GM12864 (cell line): ENCODE measurements at regions not wholly inside any gene's neighbourhood (a gene's known extent, or its start where the extent isn't known, plus 50 kb on each side); places are given as distances from the start of the nearest gene placed in this dataset.

Experiments
- DNase-seq: peaks from one replicate; pipeline ENCODE4 v3.0.0-alpha.2; 2011; ENCODE audit warnings: low read depth
- H3K4me3 ChIP-seq: 2 replicates; pipeline ENCODE4 v1.5.1; 2011; ENCODE audit warnings: mild to moderate bottlenecking, low read depth, low read length, control low read depth
- TF ChIP-seq, protein P1 (sequence below): IDR thresholded peaks from 2 replicates; pipeline ENCODE4 v1.5.1; 2011; ENCODE audit warnings: low read depth, mild to moderate bottlenecking, moderate library complexity, low read length, control low read depth, inconsistent platforms; ENCODE audit errors: missing control alignments

DNA sequence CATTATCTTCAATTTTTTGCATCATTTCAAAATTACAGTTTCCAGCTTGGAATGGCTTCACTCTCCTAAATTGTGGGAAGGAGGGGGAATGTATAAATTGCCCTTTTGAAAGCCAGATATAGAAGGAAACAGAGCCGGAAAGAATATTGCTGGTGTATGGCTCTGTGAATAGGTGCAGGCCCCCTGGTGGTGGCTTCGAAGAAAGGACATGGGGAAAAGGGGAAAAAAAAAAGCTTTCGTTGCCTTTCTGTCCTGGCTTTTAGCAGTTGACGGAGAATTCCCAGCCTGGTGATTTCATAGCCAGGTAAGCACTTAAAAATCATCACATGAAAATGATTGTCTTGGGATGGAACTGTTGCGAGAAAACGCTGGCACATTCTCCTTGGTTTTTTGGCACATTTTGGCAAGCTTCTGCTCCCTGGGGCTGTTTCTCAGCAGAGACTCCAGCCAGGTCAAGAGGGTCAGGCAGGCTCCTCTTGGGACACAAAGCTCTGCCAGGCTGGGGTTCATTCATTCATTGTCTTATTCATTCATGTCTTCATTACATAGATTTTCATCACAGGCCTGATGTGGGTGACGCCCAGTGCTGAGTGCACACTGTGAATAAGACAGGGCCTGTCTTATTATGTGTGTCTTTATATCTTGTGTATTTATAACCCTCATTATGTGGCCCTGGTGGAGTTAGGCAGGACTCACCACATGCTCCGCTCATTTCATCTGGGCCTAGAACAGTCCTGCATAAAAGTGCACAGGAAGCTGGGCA, 300.0 kb upstream of the TPM1 start:
- no peak overlapping the region for H3K4me3 ChIP-seq
- TF ChIP-seq, protein P1, sequence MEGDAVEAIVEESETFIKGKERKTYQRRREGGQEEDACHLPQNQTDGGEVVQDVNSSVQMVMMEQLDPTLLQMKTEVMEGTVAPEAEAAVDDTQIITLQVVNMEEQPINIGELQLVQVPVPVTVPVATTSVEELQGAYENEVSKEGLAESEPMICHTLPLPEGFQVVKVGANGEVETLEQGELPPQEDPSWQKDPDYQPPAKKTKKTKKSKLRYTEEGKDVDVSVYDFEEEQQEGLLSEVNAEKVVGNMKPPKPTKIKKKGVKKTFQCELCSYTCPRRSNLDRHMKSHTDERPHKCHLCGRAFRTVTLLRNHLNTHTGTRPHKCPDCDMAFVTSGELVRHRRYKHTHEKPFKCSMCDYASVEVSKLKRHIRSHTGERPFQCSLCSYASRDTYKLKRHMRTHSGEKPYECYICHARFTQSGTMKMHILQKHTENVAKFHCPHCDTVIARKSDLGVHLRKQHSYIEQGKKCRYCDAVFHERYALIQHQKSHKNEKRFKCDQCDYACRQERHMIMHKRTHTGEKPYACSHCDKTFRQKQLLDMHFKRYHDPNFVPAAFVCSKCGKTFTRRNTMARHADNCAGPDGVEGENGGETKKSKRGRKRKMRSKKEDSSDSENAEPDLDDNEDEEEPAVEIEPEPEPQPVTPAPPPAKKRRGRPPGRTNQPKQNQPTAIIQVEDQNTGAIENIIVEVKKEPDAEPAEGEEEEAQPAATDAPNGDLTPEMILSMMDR, result peak; percentile 86
- DNase-seq, result peak; percentile 8

DNA sequence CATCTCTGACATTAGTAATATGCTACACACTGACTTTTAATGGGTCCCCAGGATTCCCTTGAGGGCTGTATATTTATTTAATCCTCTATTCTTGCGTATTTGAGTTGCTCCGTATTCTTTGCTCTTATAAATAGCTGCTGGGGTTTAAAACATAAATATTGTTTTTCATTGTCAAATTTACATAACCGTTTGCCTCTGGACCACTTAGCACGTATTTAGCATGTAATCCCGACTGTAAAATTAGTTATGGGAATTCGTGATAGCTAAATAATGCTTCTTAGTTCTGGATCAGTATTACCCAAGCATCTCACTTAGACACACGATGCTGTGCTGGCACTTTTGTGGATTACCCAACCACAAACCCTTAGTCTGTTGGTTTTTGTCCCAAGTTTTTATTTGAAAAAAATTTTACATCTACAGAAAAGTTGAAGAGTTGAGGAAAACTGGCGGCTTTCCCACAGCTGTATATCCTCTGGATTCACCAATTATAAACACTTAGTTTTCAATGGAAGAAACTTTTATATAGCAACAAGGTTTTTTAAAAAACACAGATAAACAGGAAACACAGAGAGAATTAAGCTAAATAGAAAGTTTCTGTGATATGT, 296.8 kb upstream of the TPM1 start:
- TF ChIP-seq, protein P1, result no peak
- H3K4me3 ChIP-seq, result no peak overlapping the region
- DNase-seq, result no peak

DNA sequence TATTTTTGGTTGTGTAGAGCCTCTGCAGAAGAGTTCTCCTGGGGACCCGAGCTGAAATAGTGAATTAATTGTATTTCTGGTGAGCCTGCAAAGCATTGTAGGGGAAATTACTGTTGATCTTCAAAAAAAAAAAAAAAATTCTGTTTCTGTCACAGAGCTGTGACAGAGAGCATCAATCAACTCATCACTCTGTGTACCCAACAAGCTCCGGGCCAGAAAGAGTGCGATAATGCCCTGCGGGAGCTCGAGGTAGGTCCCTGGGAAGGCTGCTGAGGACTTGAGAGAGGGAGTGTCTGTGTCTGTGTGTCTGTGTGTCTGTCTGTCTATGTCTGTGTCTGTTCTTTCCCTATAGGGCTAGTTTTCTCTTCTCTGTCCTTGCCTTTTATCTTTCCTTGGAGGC, 294.4 kb upstream of the TPM1 start:
- TF ChIP-seq, protein P1, result no peak
- no peak for DNase-seq

DNA sequence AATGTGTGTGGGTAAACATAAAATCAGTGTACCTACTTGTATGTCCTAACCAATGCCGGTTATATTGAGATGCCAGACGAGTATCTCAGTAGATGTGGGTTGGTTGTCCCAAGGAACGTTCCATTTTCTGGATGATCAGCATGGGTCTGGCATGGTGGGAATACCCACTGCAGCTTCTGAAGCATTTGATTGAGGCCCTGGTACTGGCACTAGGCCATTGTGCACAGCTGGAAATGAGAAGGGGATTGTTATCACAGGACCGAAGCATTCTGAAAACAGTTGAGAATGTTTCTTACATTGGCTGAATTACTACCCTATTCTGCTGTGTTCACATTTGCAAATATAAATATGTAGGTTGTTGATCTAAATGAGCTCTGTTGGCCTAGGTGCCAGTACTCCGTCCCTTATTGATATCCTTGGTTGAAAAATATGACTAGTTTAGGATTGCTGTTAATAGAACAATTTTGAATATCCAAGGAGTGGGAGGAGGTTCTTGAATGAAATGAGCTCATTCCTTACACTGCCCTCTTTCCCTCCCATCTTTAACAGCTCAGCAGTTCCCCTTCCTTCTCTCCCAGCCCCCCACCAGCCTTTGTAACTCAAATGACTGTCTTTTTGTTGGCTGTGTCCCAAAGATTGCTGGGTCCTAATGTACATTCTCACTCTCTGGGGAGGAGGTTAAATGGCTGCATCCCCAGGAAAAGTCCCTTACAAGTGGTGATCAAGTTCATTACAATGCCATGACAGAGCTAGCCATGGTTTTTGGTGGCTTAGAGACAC, 293.3 kb upstream of the TPM1 start:
- no peak overlapping the region for H3K4me3 ChIP-seq
- DNase-seq, result no peak
- TF ChIP-seq, protein P1, result no peak

More for the DNA sequence above, 294.4 kb upstream of the TPM1 start:
- no peak overlapping the region for H3K4me3 ChIP-seq

DNA sequence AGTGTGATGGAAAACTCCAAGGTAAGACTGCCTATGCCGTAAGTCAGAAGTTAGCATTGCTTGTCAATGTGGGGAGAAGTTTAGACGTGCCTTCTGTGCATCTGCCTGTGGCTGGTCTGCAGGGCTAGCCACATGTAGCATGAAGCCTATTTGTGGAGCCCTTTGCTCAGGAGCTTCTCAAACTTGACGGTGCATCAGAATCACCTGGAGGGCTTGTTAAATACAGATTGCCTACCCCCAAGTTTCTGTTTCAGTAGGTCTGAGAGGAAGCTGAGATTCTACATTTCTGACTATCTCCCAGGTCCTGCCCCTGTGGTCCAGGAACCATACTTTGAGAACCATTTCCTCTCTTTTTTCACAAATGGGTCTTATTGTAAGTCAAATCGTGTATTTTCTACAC, 292.1 kb upstream of the TPM1 start:
- DNase-seq, result no peak
- TF ChIP-seq, protein P1, result no peak
- H3K4me3 ChIP-seq, result no peak overlapping the region

DNA sequence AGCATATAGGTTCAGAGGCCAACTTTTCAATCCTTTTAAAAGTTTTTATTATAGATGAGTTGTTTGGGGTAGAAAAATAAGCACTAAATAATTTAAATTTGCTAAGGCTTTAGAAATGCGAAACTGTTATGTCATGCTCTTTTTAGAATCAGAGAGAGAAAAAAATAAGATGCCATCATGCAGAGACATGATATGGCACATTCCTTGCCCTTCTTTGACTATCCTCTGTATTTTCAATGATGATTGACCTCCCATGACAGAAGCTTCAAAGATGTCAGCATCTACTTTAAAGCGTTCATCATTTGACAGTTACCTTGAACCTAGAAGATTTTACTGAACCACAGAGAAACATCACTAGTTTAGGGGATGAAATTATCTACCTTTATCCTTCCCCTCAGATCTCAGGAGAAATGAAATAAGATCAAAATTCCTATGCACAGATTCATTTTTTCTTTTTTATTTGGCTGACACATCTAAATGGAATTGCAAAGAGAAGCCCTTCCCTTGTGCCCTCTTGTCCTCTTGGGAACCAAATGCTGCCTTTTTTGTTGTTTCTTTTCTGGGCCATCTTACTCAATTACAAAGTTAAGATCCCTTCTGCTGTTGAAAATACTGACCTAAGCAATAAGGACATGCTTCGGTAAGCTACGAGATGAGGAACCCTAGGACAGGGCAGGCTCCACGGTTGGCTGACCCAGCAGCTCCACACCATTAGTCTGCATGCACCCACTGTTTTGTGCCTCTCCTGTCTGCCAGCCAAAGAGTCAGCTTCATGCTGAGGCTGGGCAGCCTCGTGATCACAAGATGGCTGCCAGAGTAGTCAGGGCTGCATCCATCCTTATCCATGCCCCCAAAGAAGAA, 289.7 kb upstream of the TPM1 start:
- no peak overlapping the region for H3K4me3 ChIP-seq
- TF ChIP-seq, protein P1, result no peak
- DNase-seq, result no peak
